Fibroblast of lung (primary cell): ENCODE measurements at regions not wholly inside any gene's neighbourhood (a gene's known extent, or its start where the extent isn't known, plus 50 kb on each side); places are given as distances from the start of the nearest gene placed in this dataset.

Source experiments
- CTCF ChIP-seq, 2 donors: IDR thresholded peaks in 1 of 2; conservative IDR thresholded peaks in 1 of 2; 1 replicate in 1 of 2; 2 replicates in 1 of 2; pipeline ENCODE4 v1.5.1; 2011 to 2012; ENCODE audit warnings: low read length in 2 of 2, control low read depth in 1 of 2, inconsistent platforms in 1 of 2, low read depth in 1 of 2, mild to moderate bottlenecking in 1 of 2
- EZH2 ChIP-seq: IDR thresholded peaks from 2 replicates; pipeline ENCODE4 v1.5.1; 2012; ENCODE audit warnings: low read length, control low read depth, mild to moderate bottlenecking; ENCODE audit errors: missing control alignments

GRCh38 chr12:130286741-130287440 lies 50.8 kb upstream of the PIWIL1 start:
- TF ChIP-seq CTCF (conservative IDR thresholded peaks at IDR 0.05 in 1 of 2, IDR thresholded peaks at IDR 0.05 in 1 of 2; ENCODE audit: low read depth in 1 of 2, low read length in 2 of 2) (no peak), EZH2 (no peak)
